ENCODE measurements at regions not wholly inside any gene's neighbourhood (a gene's known extent, or its start where the extent isn't known, plus 50 kb on each side); places are given as distances from the start of the nearest gene placed in this dataset.
"Not testable (repeated sequence)": the region's sequence is repeated elsewhere in the genome, so short reads cannot be mapped to it uniquely, and the experiment has no call there.

GRCh38 chr6:78231002-78231401 is 578.2 kb downstream of the MEI4 start:
- no peaks in the 10 kb centered on the region for H3K4me1 ChIP-seq (ENCODE audit: control insufficient read depth, low read depth, low read length)
- no peak overlapping the region for H2BK15ac ChIP-seq (replicated peaks; ENCODE audit: low read depth)
- H3K18ac ChIP-seq (ENCODE audit: low read length) = no peak overlapping the region
- no CpG with 5 or more reads among the region's 3 CpGs for WGBS (ENCODE audit: extremely low coverage, insufficient coverage, low lambda C conversion rate)
- no peak overlapping the region for H3K9ac ChIP-seq (ENCODE audit: low read length)
- H3K79me2 ChIP-seq (ENCODE audit: control insufficient read depth, insufficient read depth, low read length) = no peaks in the 10 kb centered on the region
- no peak overlapping the region for H3K56ac ChIP-seq (ENCODE audit: low read length)
- H3K4me3 ChIP-seq (ENCODE audit: low read length) = no peak overlapping the region
- no peak overlapping the region for H2BK5ac ChIP-seq (ENCODE audit: low read length)
- H4K5ac ChIP-seq (ENCODE audit: low read length) = no peak overlapping the region
- H3K27ac ChIP-seq (ENCODE audit: low read depth, low read length) = no peak overlapping the region
- no peak for DNase-seq
- H3K79me1 ChIP-seq (ENCODE audit: low read length) = no peaks in the 10 kb centered on the region
- no peak overlapping the region for H3K4me2 ChIP-seq (ENCODE audit: low read length)
- H2AK5ac ChIP-seq (ENCODE audit: low read length) = no peak overlapping the region
- H3K36me3 ChIP-seq (ENCODE audit: control insufficient read depth, insufficient read depth, low read length) = no peaks in the 10 kb centered on the region
- no peak overlapping the region for H2BK120ac ChIP-seq (ENCODE audit: low read depth, low read length)
- H3K23ac ChIP-seq (ENCODE audit: low read length) = no peak overlapping the region
- no peak overlapping the region for H4K8ac ChIP-seq (ENCODE audit: low read depth, low read length)
- no peaks in the 10 kb centered on the region for H3K27me3 ChIP-seq (ENCODE audit: insufficient read depth, low read length, poor library complexity)
- H3K4ac ChIP-seq (ENCODE audit: low read depth, low read length) = no peak overlapping the region

GRCh38 chr6:78243519-78243918 is 590.7 kb downstream of the MEI4 start:
- no peak overlapping the region for H3K27ac ChIP-seq (ENCODE audit: low read depth, low read length)
- no peaks in the 10 kb centered on the region for H3K79me1 ChIP-seq (ENCODE audit: low read length)
- no peak for DNase-seq
- no peak overlapping the region for H3K4me2 ChIP-seq (ENCODE audit: low read length)
- no peak overlapping the region for H3K4ac ChIP-seq (ENCODE audit: low read depth, low read length)
- no peaks in the 10 kb centered on the region for H3K27me3 ChIP-seq (ENCODE audit: insufficient read depth, low read length, poor library complexity)
- H4K8ac ChIP-seq (ENCODE audit: low read depth, low read length) = no peak overlapping the region
- no peak overlapping the region for H3K18ac ChIP-seq (ENCODE audit: low read length)
- WGBS (ENCODE audit: extremely low coverage, insufficient coverage, low lambda C conversion rate) = no CpG with 5 or more reads among the region's 2 CpGs
- no peaks in the 10 kb centered on the region for H3K36me3 ChIP-seq (ENCODE audit: control insufficient read depth, insufficient read depth, low read length)
- H3K4me1 ChIP-seq (ENCODE audit: control insufficient read depth, low read depth, low read length) = no peaks in the 10 kb centered on the region
- H3K23ac ChIP-seq (ENCODE audit: low read length) = no peak overlapping the region
- H2BK15ac ChIP-seq (replicated peaks; ENCODE audit: low read depth) = no peak overlapping the region
- H3K56ac ChIP-seq (ENCODE audit: low read length) = no peak overlapping the region
- no peak overlapping the region for H4K5ac ChIP-seq (ENCODE audit: low read length)
- H2AK5ac ChIP-seq (ENCODE audit: low read length) = no peak overlapping the region
- no peak overlapping the region for H2BK120ac ChIP-seq (ENCODE audit: low read depth, low read length)
- no peaks in the 10 kb centered on the region for H3K79me2 ChIP-seq (ENCODE audit: control insufficient read depth, insufficient read depth, low read length)
- H3K9ac ChIP-seq (ENCODE audit: low read length) = no peak overlapping the region
- H3K4me3 ChIP-seq (ENCODE audit: low read length) = no peak overlapping the region
- H2BK5ac ChIP-seq (ENCODE audit: low read length) = no peak overlapping the region

GRCh38 chr6:78251931-78252330 is 599.1 kb downstream of the MEI4 start:
- Histone ChIP-seq H3K4me3 (ENCODE audit: low read length) (no peak overlapping the region), H3K79me1 (ENCODE audit: low read length) (no peaks in the 10 kb centered on the region), H3K4ac (ENCODE audit: low read depth, low read length) (no peak overlapping the region), H3K9ac (ENCODE audit: low read length) (no peak overlapping the region), H3K23ac (ENCODE audit: low read length) (no peak overlapping the region), H3K4me1 (ENCODE audit: control insufficient read depth, low read depth, low read length) (no peaks in the 10 kb centered on the region), H2BK5ac (ENCODE audit: low read length) (no peak overlapping the region), H2AK5ac (ENCODE audit: low read length) (no peak overlapping the region), H3K79me2 (ENCODE audit: control insufficient read depth, insufficient read depth, low read length) (no peaks in the 10 kb centered on the region), H2BK120ac (ENCODE audit: low read depth, low read length) (no peak overlapping the region), H4K5ac (ENCODE audit: low read length) (no peak overlapping the region), H3K56ac (ENCODE audit: low read length) (no peak overlapping the region), H4K8ac (ENCODE audit: low read depth, low read length) (no peak overlapping the region), H3K36me3 (ENCODE audit: control insufficient read depth, insufficient read depth, low read length) (no peaks in the 10 kb centered on the region), H3K18ac (ENCODE audit: low read length) (no peak overlapping the region), H3K4me2 (ENCODE audit: low read length) (no peak overlapping the region), H3K27ac (ENCODE audit: low read depth, low read length) (no peak overlapping the region), H2BK15ac (replicated peaks; ENCODE audit: low read depth) (no peak overlapping the region), H3K27me3 (ENCODE audit: insufficient read depth, low read length, poor library complexity) (no peaks in the 10 kb centered on the region)
- WGBS (ENCODE audit: extremely low coverage, insufficient coverage, low lambda C conversion rate) = no CpG with 5 or more reads among the region's 4 CpGs
- no peak for DNase-seq

GRCh38 chr6:78253618-78254017 is 600.8 kb downstream of the MEI4 start:
- no peak for DNase-seq
- no peak overlapping the region for H3K4ac ChIP-seq (ENCODE audit: low read depth, low read length)
- H2BK120ac ChIP-seq (ENCODE audit: low read depth, low read length) = no peak overlapping the region
- H3K18ac ChIP-seq (ENCODE audit: low read length) = no peak overlapping the region
- no peak overlapping the region for H3K4me2 ChIP-seq (ENCODE audit: low read length)
- no peak overlapping the region for H3K9ac ChIP-seq (ENCODE audit: low read length)
- WGBS (ENCODE audit: extremely low coverage, insufficient coverage, low lambda C conversion rate) = no CpG with 5 or more reads among the region's 2 CpGs
- no peak overlapping the region for H2BK15ac ChIP-seq (replicated peaks; ENCODE audit: low read depth)
- H3K36me3 ChIP-seq (ENCODE audit: control insufficient read depth, insufficient read depth, low read length) = no peaks in the 10 kb centered on the region
- H3K79me1 ChIP-seq (ENCODE audit: low read length) = no peaks in the 10 kb centered on the region
- no peaks in the 10 kb centered on the region for H3K4me1 ChIP-seq (ENCODE audit: control insufficient read depth, low read depth, low read length)
- no peak overlapping the region for H3K23ac ChIP-seq (ENCODE audit: low read length)
- no peak overlapping the region for H3K27ac ChIP-seq (ENCODE audit: low read depth, low read length)
- H3K4me3 ChIP-seq (ENCODE audit: low read length) = no peak overlapping the region
- no peak overlapping the region for H3K56ac ChIP-seq (ENCODE audit: low read length)
- H4K5ac ChIP-seq (ENCODE audit: low read length) = no peak overlapping the region
- no peaks in the 10 kb centered on the region for H3K79me2 ChIP-seq (ENCODE audit: control insufficient read depth, insufficient read depth, low read length)
- H2AK5ac ChIP-seq (ENCODE audit: low read length) = no peak overlapping the region
- H4K8ac ChIP-seq (ENCODE audit: low read depth, low read length) = no peak overlapping the region
- H3K27me3 ChIP-seq (ENCODE audit: insufficient read depth, low read length, poor library complexity) = no peaks in the 10 kb centered on the region
- H2BK5ac ChIP-seq (ENCODE audit: low read length) = no peak overlapping the region

- Histone ChIP-seq H2BK120ac (ENCODE audit: low read depth, low read length) (no peak overlapping the region), H2BK5ac (ENCODE audit: low read length) (no peak overlapping the region), H3K4me2 (ENCODE audit: low read length) (no peak overlapping the region), H3K36me3 (ENCODE audit: control insufficient read depth, insufficient read depth, low read length) (no peaks in the 10 kb centered on the region), H2BK15ac (replicated peaks; ENCODE audit: low read depth) (no peak overlapping the region), H3K27ac (ENCODE audit: low read depth, low read length) (no peak overlapping the region), H3K9ac (ENCODE audit: low read length) (no peak overlapping the region), H3K79me2 (ENCODE audit: control insufficient read depth, insufficient read depth, low read length) (no peaks in the 10 kb centered on the region), H3K79me1 (ENCODE audit: low read length) (no peaks in the 10 kb centered on the region), H4K5ac (ENCODE audit: low read length) (no peak overlapping the region), H4K8ac (ENCODE audit: low read depth, low read length) (no peak overlapping the region), H3K4me1 (ENCODE audit: control insufficient read depth, low read depth, low read length) (no peaks in the 10 kb centered on the region), H3K4ac (ENCODE audit: low read depth, low read length) (no peak overlapping the region), H3K56ac (ENCODE audit: low read length) (no peak overlapping the region), H3K23ac (ENCODE audit: low read length) (no peak overlapping the region), H3K27me3 (ENCODE audit: insufficient read depth, low read length, poor library complexity) (no peaks in the 10 kb centered on the region), H2AK5ac (ENCODE audit: low read length) (no peak overlapping the region), H3K18ac (ENCODE audit: low read length) (no peak overlapping the region), H3K4me3 (ENCODE audit: low read length) (no peak overlapping the region)
- no CpG with 5 or more reads among the region's 1 CpG for WGBS (ENCODE audit: extremely low coverage, insufficient coverage, low lambda C conversion rate)
- no peak for DNase-seq
Measured at GRCh38 chr6:78259935-78260334, 607.1 kb downstream of the MEI4 start.

GRCh38 chr6:78260427-78260826 is 606.9 kb upstream of the IRAK1BP1 start:
- H3K9ac ChIP-seq (ENCODE audit: low read length); H2BK5ac ChIP-seq (ENCODE audit: low read length); H3K27ac ChIP-seq (ENCODE audit: low read depth, low read length); H3K36me3 ChIP-seq (ENCODE audit: control insufficient read depth, insufficient read depth, low read length); H2AK5ac ChIP-seq (ENCODE audit: low read length); H3K79me1 ChIP-seq (ENCODE audit: low read length); H3K4ac ChIP-seq (ENCODE audit: low read depth, low read length); H3K79me2 ChIP-seq (ENCODE audit: control insufficient read depth, insufficient read depth, low read length); H2BK120ac ChIP-seq (ENCODE audit: low read depth, low read length); H2BK15ac ChIP-seq (replicated peaks; ENCODE audit: low read depth); H3K18ac ChIP-seq (ENCODE audit: low read length); DNase-seq; H3K27me3 ChIP-seq (ENCODE audit: insufficient read depth, low read length, poor library complexity); H4K5ac ChIP-seq (ENCODE audit: low read length); H3K56ac ChIP-seq (ENCODE audit: low read length); H3K23ac ChIP-seq (ENCODE audit: low read length); H3K4me2 ChIP-seq (ENCODE audit: low read length); H3K4me1 ChIP-seq (ENCODE audit: control insufficient read depth, low read depth, low read length); H3K4me3 ChIP-seq (ENCODE audit: low read length); H4K8ac ChIP-seq (ENCODE audit: low read depth, low read length): not testable (repeated sequence)
- WGBS (ENCODE audit: extremely low coverage, insufficient coverage, low lambda C conversion rate) = no CpG with 5 or more reads among the region's 3 CpGs
